H9 (cell line): ENCODE measurements at regions not wholly inside any gene's neighbourhood (a gene's known extent, or its start where the extent isn't known, plus 50 kb on each side); places are given as distances from the start of the nearest gene placed in this dataset.

Experiments used
- DNase-seq: peaks from one replicate; pipeline ENCODE4 v3.0.0-alpha.2; 2017
- H2AFZ ChIP-seq: one replicate; pipeline ENCODE4 v1.6.1; 2013; ENCODE audit warnings: mild to moderate bottlenecking, low read length, control low read depth, moderate library complexity
- H2AK5ac ChIP-seq: 2 replicates; pipeline ENCODE4 v1.6.1; 2013; ENCODE audit warnings: low read length, control low read depth, mixed read lengths; ENCODE audit not compliant: insufficient read length
- H2BK120ac ChIP-seq: one replicate; pipeline ENCODE4 v1.6.1; 2013; ENCODE audit warnings: low read depth, mild to moderate bottlenecking, low read length, control low read depth, inconsistent platforms; ENCODE audit not compliant: poor library complexity, severe bottlenecking
- H2BK12ac ChIP-seq: 2 replicates; pipeline ENCODE4 v1.6.1; 2013; ENCODE audit warnings: low read length, control low read depth, mixed read lengths, low read depth; ENCODE audit not compliant: insufficient read length
- H2BK15ac ChIP-seq: 2 replicates; pipeline ENCODE4 v1.6.1; 2013; ENCODE audit warnings: low read depth, low read length, control low read depth
- H2BK20ac ChIP-seq: one replicate; pipeline ENCODE4 v1.6.1; 2013; ENCODE audit warnings: low read depth, mild to moderate bottlenecking, low read length, control low read depth, inconsistent platforms; ENCODE audit not compliant: poor library complexity, severe bottlenecking
- H2BK5ac ChIP-seq: 2 replicates; pipeline ENCODE4 v1.6.1; 2013; ENCODE audit warnings: low read length, control low read depth, mixed read lengths; ENCODE audit not compliant: insufficient read length
- H3K14ac ChIP-seq: 2 replicates; pipeline ENCODE4 v1.6.1; 2013; ENCODE audit warnings: low read length, control low read depth; ENCODE audit not compliant: insufficient read depth
- H3K18ac ChIP-seq: 2 replicates; pipeline ENCODE4 v1.6.1; 2013; ENCODE audit warnings: low read depth, mild to moderate bottlenecking, mixed read lengths, low read length, control low read depth; ENCODE audit not compliant: insufficient read length
- H3K23ac ChIP-seq: 2 replicates; pipeline ENCODE4 v1.6.1; 2013; ENCODE audit warnings: low read length, control low read depth, mixed read lengths, low read depth; ENCODE audit not compliant: insufficient read length
- H3K23me2 ChIP-seq: 2 replicates; pipeline ENCODE4 v1.6.1; 2013; ENCODE audit warnings: low read depth, mild to moderate bottlenecking, mixed read lengths, low read length, control low read depth; ENCODE audit not compliant: insufficient read length, poor library complexity, severe bottlenecking
- H3K27ac ChIP-seq: 2 replicates; pipeline ENCODE4 v1.5.1; 2013; ENCODE audit warnings: low read length, control low read depth, mixed read lengths, low read depth; ENCODE audit not compliant: insufficient read length
- H3K27me3 ChIP-seq: 2 replicates; pipeline ENCODE4 v1.6.1; 2013; ENCODE audit warnings: low read length, control low read depth, inconsistent platforms; ENCODE audit not compliant: insufficient read depth
- H3K4ac ChIP-seq: 2 replicates; pipeline ENCODE4 v1.6.1; 2013; ENCODE audit warnings: low read depth, mild to moderate bottlenecking, control low read depth, inconsistent platforms, low read length, moderate library complexity
- H3K4me1 ChIP-seq: 2 replicates; pipeline ENCODE4 v1.6.1; 2013; ENCODE audit warnings: low read length, control low read depth, inconsistent platforms; ENCODE audit not compliant: insufficient read depth
- H3K4me2 ChIP-seq: 2 replicates; pipeline ENCODE4 v1.6.1; 2013; ENCODE audit warnings: low read length, control low read depth, mixed read lengths; ENCODE audit not compliant: insufficient read length, insufficient read depth
- H3K56ac ChIP-seq: 2 replicates; pipeline ENCODE4 v1.6.1; 2013; ENCODE audit warnings: low read depth, mild to moderate bottlenecking, mixed read lengths, low read length, control low read depth; ENCODE audit not compliant: insufficient read length
- H3K79me1 ChIP-seq: 2 replicates; pipeline ENCODE4 v1.6.1; 2013; ENCODE audit warnings: low read depth, mild to moderate bottlenecking, moderate library complexity, low read length, control low read depth, inconsistent platforms; ENCODE audit not compliant: insufficient read depth, poor library complexity, severe bottlenecking
- H3K79me2 ChIP-seq: 2 replicates; pipeline ENCODE4 v1.6.1; 2013; ENCODE audit warnings: low read length, control low read depth, inconsistent platforms; ENCODE audit not compliant: insufficient read depth
- H3K9ac ChIP-seq: 2 replicates; pipeline ENCODE4 v1.6.1; 2013; ENCODE audit warnings: low read length, control low read depth, mixed read lengths; ENCODE audit not compliant: insufficient read length; ENCODE audit errors: extremely low read depth
- H3K9me3 ChIP-seq: one replicate; pipeline ENCODE4 v1.6.1; 2013; ENCODE audit warnings: low read depth, low read length, inconsistent platforms; ENCODE audit not compliant: control insufficient read depth
- H3T11ph ChIP-seq: one replicate; pipeline ENCODE4 v1.6.1; 2013; ENCODE audit warnings: mild to moderate bottlenecking, low read length, control low read depth, inconsistent platforms
- H4K20me1 ChIP-seq: one replicate; pipeline ENCODE4 v1.6.1; 2013; ENCODE audit not compliant: control insufficient read depth, insufficient read length, insufficient read depth
- H4K5ac ChIP-seq: 2 replicates; pipeline ENCODE4 v1.6.1; 2013; ENCODE audit warnings: low read depth, mild to moderate bottlenecking, mixed read lengths, low read length, control low read depth; ENCODE audit not compliant: insufficient read length
- H4K8ac ChIP-seq: replicated peaks from 2 replicates; pipeline ENCODE4 v1.6.1; 2013; ENCODE audit warnings: low read length, control low read depth, mixed read lengths, low read depth; ENCODE audit not compliant: insufficient read length
- H4K91ac ChIP-seq: 2 replicates; pipeline ENCODE4 v1.6.1; 2013; ENCODE audit warnings: low read depth, mild to moderate bottlenecking, moderate library complexity, mixed read lengths, low read length, control low read depth; ENCODE audit not compliant: insufficient read length
- H3K27ac Mint-ChIP-seq, 3 experiments: 2 replicates in 2 of 3; 3 replicates in 1 of 3; pipeline ENCODE4 v1.8.0; 2020 to 2021; ENCODE audit warnings: mixed read lengths in 3 of 3, mild to moderate bottlenecking in 1 of 3, moderate library complexity in 1 of 3
- H3K27me3 Mint-ChIP-seq: 2 replicates; pipeline ENCODE4 v1.8.0; 2021; ENCODE audit warnings: low read depth, mild to moderate bottlenecking, moderate library complexity, mixed read lengths
- H3K36me3 Mint-ChIP-seq, 3 experiments: 2 replicates in 2 of 3; 3 replicates in 1 of 3; pipeline ENCODE4 v1.8.0; 2020 to 2021; ENCODE audit warnings: low read depth in 3 of 3, mixed read lengths in 3 of 3; ENCODE audit not compliant: insufficient read depth in 1 of 3
- H3K4me1 Mint-ChIP-seq, 2 experiments: 2 replicates each; pipeline ENCODE4 v1.8.0; 2020; ENCODE audit warnings: mixed read lengths in 2 of 2
- H3K4me3 Mint-ChIP-seq, 2 experiments: 2 replicates in 1 of 2; 3 replicates in 1 of 2; pipeline ENCODE4 v1.8.0; 2020 to 2021; ENCODE audit warnings: mild to moderate bottlenecking in 2 of 2, mixed read lengths in 2 of 2, moderate library complexity in 1 of 2
- H3K9me3 Mint-ChIP-seq, 2 experiments: 2 replicates in 1 of 2; 3 replicates in 1 of 2; pipeline ENCODE4 v1.8.0; 2020; ENCODE audit warnings: mild to moderate bottlenecking in 2 of 2, mixed read lengths in 2 of 2, moderate library complexity in 1 of 2
- CTCF ChIP-seq: fragments of 200-600 bp; sonication (generic); conservative IDR thresholded peaks from 3 replicates; pipeline ENCODE4 v1.8.0; 2021; ENCODE audit warnings: antibody characterized with exemption, mild to moderate bottlenecking

DNA sequence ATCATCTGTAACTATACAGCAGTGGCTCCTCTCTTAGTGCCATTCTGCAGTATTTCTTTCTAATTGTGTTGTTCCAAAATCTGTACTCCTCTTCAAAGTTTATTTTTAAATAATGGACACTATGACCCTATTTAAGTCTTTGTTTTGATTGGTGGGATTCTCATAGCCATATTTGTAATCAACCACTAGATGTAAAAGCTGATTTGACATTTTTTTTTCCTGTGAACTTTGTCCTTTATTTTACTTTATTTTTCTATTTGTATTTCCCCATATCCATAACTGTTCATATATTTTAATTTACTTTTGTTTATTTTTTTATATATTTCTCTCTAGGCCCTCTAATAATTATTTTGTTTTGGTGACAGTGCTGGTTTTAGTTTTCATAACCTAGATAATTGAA is 544.4 kb downstream of the KCNJ2 start:
- Histone ChIP-seq H3K4me1 (no peaks in the 10 kb centered on the region), H2BK5ac (no peak overlapping the region), H2BK12ac (no peak overlapping the region), H3K27ac (no peak overlapping the region), H3K4me2 (no peak overlapping the region), H4K20me1 (no peaks in the 10 kb centered on the region), H2BK120ac (no peak overlapping the region), H4K5ac (no peak overlapping the region), H3K9me3 (no peaks in the 10 kb centered on the region), H4K91ac (no peak overlapping the region), H3K23ac (no peak overlapping the region), H3K23me2 (no peaks in the 10 kb centered on the region), H3K9ac (no peak overlapping the region), H2AFZ (no peak overlapping the region), H2AK5ac (no peak overlapping the region), H3K79me1 (no peaks in the 10 kb centered on the region), H2BK20ac (no peak overlapping the region), H4K8ac (no peak overlapping the region), H3K56ac (no peak overlapping the region), H3T11ph (no peak overlapping the region), H3K27me3 (no peaks in the 10 kb centered on the region), H2BK15ac (no peak overlapping the region), H3K18ac (no peak overlapping the region), H3K4ac (no peak overlapping the region), H3K79me2 (no peaks in the 10 kb centered on the region), H3K14ac (no peak overlapping the region)
- H3K27me3 Mint-ChIP-seq = no peaks in the 10 kb centered on the region; the same call in 1 of the 2 replicates
- H3K4me3 Mint-ChIP-seq = no peak overlapping the region
- no peaks in the 10 kb centered on the region for H3K4me1 Mint-ChIP-seq
- no peak for TF ChIP-seq CTCF
- no peak overlapping the region for H3K27ac Mint-ChIP-seq
- DNase-seq = no peak
- H3K9me3 Mint-ChIP-seq = no peaks in the 10 kb centered on the region
- no peaks in the 10 kb centered on the region for H3K36me3 Mint-ChIP-seq
